ENCODE measurements at regions not wholly inside any gene's neighbourhood (a gene's known extent, or its start where the extent isn't known, plus 50 kb on each side); places are given as distances from the start of the nearest gene placed in this dataset.
"Not testable (repeated sequence)": the region's sequence is repeated elsewhere in the genome, so short reads cannot be mapped to it uniquely, and the experiment has no call there.

DNA sequence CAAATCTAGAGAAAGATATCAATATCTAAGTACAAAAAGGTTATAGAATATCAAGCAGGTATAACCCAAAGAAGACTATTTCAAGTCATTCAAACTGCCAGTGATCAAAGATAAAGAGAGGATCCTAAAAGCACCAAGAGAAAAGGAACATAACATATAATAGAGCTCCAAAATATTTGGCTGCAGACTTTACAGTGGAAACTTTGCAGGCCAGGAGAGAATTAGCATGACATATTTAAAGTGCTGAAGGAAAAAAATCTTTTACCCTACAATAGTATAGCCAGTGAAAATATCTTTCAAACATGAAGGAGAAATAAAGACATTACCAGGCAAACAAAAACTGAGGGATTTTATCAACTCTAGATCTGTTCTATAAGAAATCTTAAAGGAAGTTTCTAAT lies 254.3 kb upstream of the ARHGEF26 start:
- no peaks in the 10 kb centered on the region for H3K9me3 Mint-ChIP-seq

DNA sequence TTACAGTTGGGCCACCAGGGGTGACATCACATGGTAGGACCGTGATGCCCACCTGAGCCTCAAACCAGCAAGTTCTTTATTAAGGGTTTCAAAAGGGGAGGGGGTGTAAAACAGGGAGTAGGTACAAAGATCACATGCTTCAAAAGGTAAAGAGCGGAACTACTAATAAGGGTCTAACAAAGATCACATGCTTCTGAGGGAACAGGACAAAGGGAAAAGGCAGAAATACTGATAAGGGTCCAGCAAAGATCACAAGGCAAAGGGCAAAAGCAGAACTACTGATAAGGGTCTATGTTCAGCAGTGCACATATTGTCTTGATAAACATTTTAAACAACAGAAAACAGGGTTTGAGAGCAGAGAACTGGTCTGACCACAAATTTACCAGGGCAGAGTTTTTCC lies 246.8 kb upstream of the ARHGEF26 start:
- DNase-seq; H3K4me1 Mint-ChIP-seq (ENCODE audit: low read depth); POLR2A ChIA-PET; H3K36me3 Mint-ChIP-seq; H3K4me3 Mint-ChIP-seq; H3K27ac Mint-ChIP-seq; CTCF ChIA-PET; intact Hi-C loops (cut with micrococcal nuclease); H3K27me3 Mint-ChIP-seq: not testable (repeated sequence)
- peaks cover 12% of the 10 kb centered on the region for H3K9me3 Mint-ChIP-seq

More for the DNA sequence above, 254.3 kb upstream of the ARHGEF26 start:
- intact Hi-C loops (cut with micrococcal nuclease): no loop called here
- no peaks in the 10 kb centered on the region for H3K36me3 Mint-ChIP-seq
- ChIA-PET CTCF (no interaction called here), POLR2A (no interaction called here)
- H3K4me3 Mint-ChIP-seq: no peak overlapping the region
- DNase-seq: no peak
- peaks cover 12% of the 10 kb centered on the region for H3K27me3 Mint-ChIP-seq
- H3K4me1 Mint-ChIP-seq (ENCODE audit: low read depth): no peaks in the 10 kb centered on the region
- H3K27ac Mint-ChIP-seq: no peak overlapping the region

DNA sequence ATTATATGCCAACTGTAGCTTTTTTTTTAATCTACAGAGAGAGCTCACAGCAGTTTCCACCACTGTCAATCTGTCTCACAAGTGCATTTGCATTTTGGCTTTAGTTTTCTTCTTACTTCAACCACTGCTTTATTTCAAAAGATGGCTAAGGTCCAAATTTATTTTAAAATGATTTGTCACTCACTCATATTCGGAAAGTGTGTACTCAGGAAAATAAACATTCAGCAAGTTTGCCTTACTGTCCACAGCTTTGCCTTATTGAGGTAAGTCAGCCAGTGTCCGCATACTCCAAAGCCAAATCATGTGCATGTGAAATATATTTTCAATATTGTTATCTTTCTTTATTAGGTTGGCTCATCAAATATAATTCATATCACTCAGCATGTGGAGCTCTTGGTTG lies 240.7 kb upstream of the ARHGEF26 start:
- ChIA-PET POLR2A (no interaction called here), CTCF (no interaction called here)
- no peak for DNase-seq
- no peak overlapping the region for H3K27ac Mint-ChIP-seq
- peaks cover 1% of the 10 kb centered on the region for H3K27me3 Mint-ChIP-seq
- no peaks in the 10 kb centered on the region for H3K4me1 Mint-ChIP-seq (ENCODE audit: low read depth)
- H3K9me3 Mint-ChIP-seq: no peaks in the 10 kb centered on the region
- no peaks in the 10 kb centered on the region for H3K36me3 Mint-ChIP-seq
- intact Hi-C loops (cut with micrococcal nuclease): no loop called here
- H3K4me3 Mint-ChIP-seq: no peak overlapping the region

DNA sequence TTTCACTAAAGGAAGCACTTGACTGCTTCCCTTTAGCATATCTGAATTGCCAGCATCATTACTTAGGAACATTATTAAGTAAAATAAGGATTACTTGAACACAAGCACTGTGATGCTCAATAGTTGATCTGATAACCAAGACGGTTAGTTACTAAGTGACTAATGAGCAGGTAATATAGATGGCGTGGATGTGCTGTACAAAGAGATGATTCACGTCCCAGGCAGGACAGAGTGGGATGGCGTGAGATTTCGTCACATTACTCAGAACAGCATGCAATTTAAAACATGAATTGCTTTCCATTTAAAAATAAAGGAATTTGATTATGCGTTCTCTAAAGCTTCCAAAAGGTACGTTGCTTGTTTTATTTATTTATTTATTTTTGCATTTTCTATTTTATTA lies 240.0 kb upstream of the ARHGEF26 start:
- POLR2A ChIA-PET: no interaction called here
- intact Hi-C loops (cut with micrococcal nuclease): no loop called here
- no peak overlapping the region for H3K4me3 Mint-ChIP-seq
- H3K4me1 Mint-ChIP-seq (ENCODE audit: low read depth): no peaks in the 10 kb centered on the region
- H3K27ac Mint-ChIP-seq: no peak overlapping the region
- H3K36me3 Mint-ChIP-seq: no peaks in the 10 kb centered on the region
- no peak for DNase-seq
- CTCF ChIA-PET: no interaction called here
- peaks cover 2% of the 10 kb centered on the region for H3K27me3 Mint-ChIP-seq
- H3K9me3 Mint-ChIP-seq: no peaks in the 10 kb centered on the region

DNA sequence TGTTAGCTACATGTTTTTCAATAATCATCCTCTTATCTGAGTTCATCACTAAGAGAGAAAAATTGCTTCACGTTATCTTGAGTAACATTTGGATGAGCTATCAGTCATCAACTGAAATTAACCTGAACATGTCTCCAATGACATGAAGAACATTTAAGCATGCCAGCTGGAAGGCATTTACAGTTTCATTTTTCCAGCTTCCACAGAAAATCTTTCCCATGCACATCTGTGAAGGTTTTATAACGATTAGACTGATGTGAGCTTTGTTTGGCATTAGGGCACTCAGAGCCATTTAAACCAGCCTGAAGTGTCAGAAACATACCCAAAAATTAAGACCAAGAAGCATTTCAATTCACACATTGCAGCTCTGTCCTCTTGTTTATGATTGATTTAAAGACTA lies 235.8 kb upstream of the ARHGEF26 start:
- CTCF ChIA-PET: interaction anchor here (0.7 kb wide), 1 partner anchor 181 kb away, joined by 3 read pairs; no protein-coding TSS in a partner anchor
- Mint-ChIP-seq H3K36me3 (no peaks in the 10 kb centered on the region), H3K27me3 (peaks cover 2% of the 10 kb centered on the region), H3K27ac (no peak overlapping the region), H3K4me1 (ENCODE audit: low read depth) (no peaks in the 10 kb centered on the region), H3K9me3 (no peaks in the 10 kb centered on the region), H3K4me3 (no peak overlapping the region)
- DNase-seq: no peak
- intact Hi-C loops (cut with micrococcal nuclease): no loop called here
- POLR2A ChIA-PET: no interaction called here

DNA sequence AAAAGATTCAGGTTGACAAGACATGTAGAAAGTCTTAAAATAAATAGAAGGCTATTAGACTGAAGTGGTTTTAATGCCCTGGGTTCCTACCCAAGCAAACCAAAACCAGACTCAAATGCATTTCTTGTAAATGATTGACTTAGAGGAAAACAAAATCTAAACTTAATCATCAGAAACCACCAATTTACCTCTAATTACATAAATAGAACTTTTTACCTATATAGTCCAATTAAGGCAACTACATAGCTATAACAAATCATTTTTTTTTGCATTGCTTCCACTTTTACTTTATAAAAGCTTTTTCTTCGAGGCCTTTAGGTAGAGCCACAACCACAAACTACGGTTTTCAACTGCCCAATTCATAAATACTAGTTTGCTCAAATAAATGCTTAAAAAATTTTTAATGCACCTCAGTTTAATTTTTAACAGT lies 231.3 kb upstream of the ARHGEF26 start:
- no peak for DNase-seq
- peaks cover 2% of the 10 kb centered on the region for H3K27me3 Mint-ChIP-seq
- POLR2A ChIA-PET: no interaction called here
- no peak overlapping the region for H3K4me3 Mint-ChIP-seq
- H3K9me3 Mint-ChIP-seq: no peaks in the 10 kb centered on the region
- H3K36me3 Mint-ChIP-seq: no peaks in the 10 kb centered on the region
- intact Hi-C loops (cut with micrococcal nuclease): no loop called here
- H3K4me1 Mint-ChIP-seq (ENCODE audit: low read depth): no peaks in the 10 kb centered on the region
- CTCF ChIA-PET: no interaction called here
- H3K27ac Mint-ChIP-seq: no peak overlapping the region

DNA sequence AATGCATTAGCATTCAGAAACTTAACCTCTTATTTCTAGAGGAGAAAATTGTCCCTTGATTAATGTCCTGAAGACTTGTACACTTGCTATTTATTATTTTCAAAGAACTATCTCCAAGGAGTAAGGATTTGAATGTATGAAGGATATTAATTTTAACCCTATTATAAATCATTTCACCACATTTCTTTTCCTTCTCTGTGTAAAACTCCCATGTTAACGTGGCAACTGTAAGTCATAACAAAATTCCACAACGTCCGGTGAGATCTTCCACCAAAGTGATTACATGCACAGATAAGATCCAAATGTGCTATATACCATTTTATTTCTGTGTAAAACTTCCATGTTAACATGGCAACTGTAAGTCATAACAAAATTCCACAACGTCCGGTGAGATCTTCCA lies 229.1 kb upstream of the ARHGEF26 start:
- DNase-seq: no peak
- no peaks in the 10 kb centered on the region for H3K4me1 Mint-ChIP-seq (ENCODE audit: low read depth)
- H3K36me3 Mint-ChIP-seq: no peaks in the 10 kb centered on the region
- CTCF ChIA-PET: no interaction called here
- no peaks in the 10 kb centered on the region for H3K27me3 Mint-ChIP-seq
- H3K4me3 Mint-ChIP-seq: no peak overlapping the region
- H3K27ac Mint-ChIP-seq: no peak overlapping the region
- intact Hi-C loops (cut with micrococcal nuclease): no loop called here
- POLR2A ChIA-PET: no interaction called here
- no peaks in the 10 kb centered on the region for H3K9me3 Mint-ChIP-seq

DNA sequence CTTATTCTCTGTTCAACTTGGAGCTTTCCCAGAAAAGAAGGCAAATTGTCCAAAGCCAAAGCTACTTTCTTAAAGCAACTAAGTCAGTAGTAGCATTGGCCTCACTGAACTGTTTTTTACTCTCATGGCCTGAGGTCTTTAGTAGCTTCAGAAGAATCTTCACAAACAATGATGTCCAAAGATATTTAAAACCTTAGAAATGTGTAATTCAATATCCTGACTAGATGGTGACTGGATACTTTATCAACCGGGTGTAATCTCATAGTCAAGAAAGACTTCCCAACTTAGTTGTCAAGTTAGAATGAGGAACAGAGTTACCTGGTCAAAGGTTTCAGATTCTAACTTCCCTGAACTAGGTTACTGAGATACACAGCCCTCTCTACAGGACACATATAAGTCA lies 226.3 kb upstream of the ARHGEF26 start:
- CTCF ChIA-PET: no interaction called here
- DNase-seq: no peak
- intact Hi-C loops (cut with micrococcal nuclease): no loop called here
- Mint-ChIP-seq H3K27ac (no peak overlapping the region), H3K36me3 (no peaks in the 10 kb centered on the region), H3K27me3 (no peaks in the 10 kb centered on the region), H3K4me3 (no peak overlapping the region), H3K4me1 (ENCODE audit: low read depth) (no peaks in the 10 kb centered on the region), H3K9me3 (no peaks in the 10 kb centered on the region)
- POLR2A ChIA-PET: no interaction called here

DNA sequence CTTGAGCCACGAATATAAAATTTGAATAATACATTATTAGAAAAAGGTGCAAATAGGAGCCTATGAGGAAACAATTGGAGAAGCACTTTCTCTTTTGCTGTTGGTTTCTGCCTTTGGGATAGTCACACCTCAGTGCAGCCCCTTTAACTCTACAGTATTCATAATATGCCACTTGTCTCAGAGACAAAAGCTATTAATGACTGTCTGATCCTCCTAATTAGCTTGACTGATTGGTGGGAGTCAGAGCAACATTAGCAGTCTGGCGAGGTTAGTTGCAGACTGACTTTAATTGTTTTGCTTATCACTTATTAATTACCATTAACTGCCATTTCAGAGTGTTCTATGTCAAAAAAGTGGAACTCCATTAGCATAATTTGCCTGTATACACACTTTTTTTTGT lies 225.0 kb upstream of the ARHGEF26 start:
- POLR2A ChIA-PET: no interaction called here

DNA sequence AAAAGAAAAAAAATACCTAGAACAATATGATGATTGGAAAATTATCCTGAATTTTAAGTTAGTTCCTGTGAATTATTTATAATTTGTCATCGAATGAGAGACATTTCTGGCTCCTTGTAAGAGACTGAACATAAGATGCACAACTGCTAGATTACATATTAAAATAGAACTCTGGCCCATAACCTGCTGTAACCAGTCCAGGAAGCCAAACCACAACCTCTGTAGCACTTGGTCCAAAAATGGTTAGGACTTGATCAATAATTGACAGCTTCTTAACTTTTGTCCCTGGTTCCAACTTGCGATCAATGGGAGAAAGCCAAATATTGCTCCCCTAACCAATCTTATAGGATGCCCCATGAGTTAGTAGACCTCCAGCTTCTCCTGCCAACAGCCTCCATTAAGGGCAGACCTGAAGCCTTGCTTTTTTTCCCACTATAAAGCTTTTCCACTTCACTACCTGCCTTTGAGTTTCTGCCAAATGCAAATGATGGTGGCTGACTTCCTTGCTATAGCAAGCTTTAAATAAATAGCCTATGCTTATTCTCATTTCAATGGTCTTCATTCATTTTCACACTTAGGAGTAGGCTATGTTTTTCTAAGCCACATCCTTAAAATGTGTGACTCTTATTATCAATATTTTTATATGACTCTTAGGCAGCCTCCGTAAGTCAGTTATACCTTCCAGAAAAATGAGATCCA lies 224.0 kb upstream of the ARHGEF26 start:
- intact Hi-C loops (cut with micrococcal nuclease): no loop called here
- Mint-ChIP-seq H3K27ac (no peak overlapping the region), H3K9me3 (no peaks in the 10 kb centered on the region), H3K27me3 (no peaks in the 10 kb centered on the region), H3K36me3 (no peaks in the 10 kb centered on the region), H3K4me3 (no peak overlapping the region), H3K4me1 (ENCODE audit: low read depth) (no peaks in the 10 kb centered on the region)
- ChIA-PET CTCF (no interaction called here), POLR2A (no interaction called here)
- DNase-seq: no peak

More for the DNA sequence above, 225.0 kb upstream of the ARHGEF26 start:
- CTCF ChIA-PET: no interaction called here
- Mint-ChIP-seq H3K4me1 (ENCODE audit: low read depth) (no peaks in the 10 kb centered on the region), H3K27ac (no peak overlapping the region), H3K9me3 (no peaks in the 10 kb centered on the region), H3K36me3 (no peaks in the 10 kb centered on the region), H3K27me3 (no peaks in the 10 kb centered on the region), H3K4me3 (no peak overlapping the region)
- DNase-seq: no peak
- intact Hi-C loops (cut with micrococcal nuclease): no loop called here

DNA sequence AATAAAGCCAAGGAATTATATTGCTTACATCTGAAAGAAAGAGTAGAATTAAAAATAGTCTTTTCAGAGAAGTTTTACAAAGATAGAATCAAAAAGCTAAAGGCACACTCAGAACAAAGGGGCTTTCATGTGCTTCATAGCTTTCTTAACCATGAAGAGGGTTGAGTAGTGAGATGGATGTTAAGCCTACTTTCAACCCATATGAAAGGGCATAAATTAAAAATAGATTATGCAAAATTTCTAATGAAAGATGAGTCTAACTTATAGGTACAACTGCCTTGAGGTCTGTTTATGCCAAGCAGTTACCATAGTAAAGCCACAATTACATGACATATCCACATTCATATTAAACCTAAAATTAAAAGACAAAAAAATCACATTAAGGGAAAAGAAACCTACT lies 223.3 kb upstream of the ARHGEF26 start:
- Mint-ChIP-seq H3K27ac (no peak overlapping the region), H3K36me3 (no peaks in the 10 kb centered on the region), H3K27me3 (no peaks in the 10 kb centered on the region), H3K9me3 (no peaks in the 10 kb centered on the region), H3K4me3 (no peak overlapping the region), H3K4me1 (ENCODE audit: low read depth) (no peaks in the 10 kb centered on the region)
- ChIA-PET POLR2A (no interaction called here), CTCF (no interaction called here)
- intact Hi-C loops (cut with micrococcal nuclease): no loop called here
- DNase-seq: no peak

DNA sequence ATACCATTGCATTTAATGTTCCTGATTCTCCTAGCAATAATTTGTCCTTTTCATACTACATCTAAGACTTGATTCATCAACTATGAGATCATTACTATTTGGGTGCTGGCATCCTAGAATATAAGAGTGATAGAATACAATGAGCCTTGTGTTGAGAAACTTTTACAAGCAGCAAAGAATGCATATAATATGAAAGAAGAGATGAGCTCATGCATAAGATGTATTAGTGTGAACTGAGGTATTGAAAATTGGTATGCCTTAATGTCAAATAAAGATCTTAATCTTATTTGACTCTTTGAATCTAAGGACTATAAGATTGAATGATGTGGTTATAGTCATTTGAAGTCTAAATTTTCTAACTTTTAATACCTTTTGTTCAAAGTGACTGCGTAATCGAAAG lies 220.0 kb upstream of the ARHGEF26 start:
- Mint-ChIP-seq H3K36me3 (no peaks in the 10 kb centered on the region), H3K4me3 (no peak overlapping the region), H3K27me3 (no peaks in the 10 kb centered on the region), H3K4me1 (ENCODE audit: low read depth) (no peaks in the 10 kb centered on the region), H3K9me3 (no peaks in the 10 kb centered on the region), H3K27ac (no peak overlapping the region)
- DNase-seq: no peak
- CTCF ChIA-PET: no interaction called here
- intact Hi-C loops (cut with micrococcal nuclease): no loop called here
- POLR2A ChIA-PET: no interaction called here

DNA sequence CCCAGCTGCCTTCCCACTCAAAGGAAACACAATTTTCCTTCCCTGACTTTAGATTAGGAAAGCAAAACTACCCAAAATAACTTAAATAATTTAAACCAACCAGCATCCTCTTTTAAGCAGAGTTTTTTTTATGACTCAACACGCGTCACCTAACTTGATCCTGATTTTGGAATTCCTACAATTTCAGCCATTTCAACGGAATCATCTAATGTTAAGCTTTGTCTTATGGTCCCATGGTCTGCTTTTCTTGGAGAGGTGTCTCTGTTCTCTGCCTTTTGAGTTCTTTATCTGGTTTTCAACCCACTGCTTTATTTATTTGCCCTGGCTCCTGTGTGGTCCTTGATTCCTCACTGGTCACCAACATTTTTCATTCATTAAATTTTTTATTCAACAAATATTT lies 219.2 kb upstream of the ARHGEF26 start:
- Mint-ChIP-seq H3K36me3 (no peaks in the 10 kb centered on the region), H3K4me3 (no peak overlapping the region), H3K27me3 (no peaks in the 10 kb centered on the region), H3K9me3 (no peaks in the 10 kb centered on the region), H3K27ac (no peak overlapping the region), H3K4me1 (ENCODE audit: low read depth) (no peaks in the 10 kb centered on the region)
- no peak for DNase-seq
- ChIA-PET POLR2A (no interaction called here), CTCF (no interaction called here)
- intact Hi-C loops (cut with micrococcal nuclease): no loop called here

DNA sequence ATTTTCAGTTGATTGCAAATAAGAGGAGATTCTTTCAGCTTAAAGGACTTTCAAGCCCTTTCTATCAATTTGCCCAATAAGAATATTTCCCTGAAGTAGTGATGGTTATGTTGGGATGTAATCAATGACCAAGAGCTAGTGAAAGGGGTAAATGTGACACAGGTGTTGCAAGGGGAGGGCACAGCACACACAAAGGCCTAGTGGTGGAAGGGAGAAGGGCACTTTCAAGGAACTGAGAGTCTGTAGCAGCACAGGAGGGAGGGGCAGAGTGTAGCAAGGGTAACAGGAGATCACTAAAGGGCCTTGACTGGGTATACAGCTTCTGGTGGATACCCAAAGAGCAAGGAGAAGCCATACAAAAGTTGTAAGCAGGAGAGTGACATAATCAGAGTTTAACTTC lies 217.8 kb upstream of the ARHGEF26 start:
- Mint-ChIP-seq H3K9me3 (no peaks in the 10 kb centered on the region), H3K4me1 (ENCODE audit: low read depth) (no peaks in the 10 kb centered on the region), H3K27me3 (peaks cover 2% of the 10 kb centered on the region), H3K36me3 (no peaks in the 10 kb centered on the region), H3K27ac (no peak overlapping the region), H3K4me3 (no peak overlapping the region)
- intact Hi-C loops (cut with micrococcal nuclease): no loop called here
- DNase-seq: no peak
- ChIA-PET POLR2A (no interaction called here), CTCF (no interaction called here)

Measured in activated CD4-positive, alpha-beta memory T cell treated with anti-CD3 and anti-CD28 coated beads for 36 hours (primary cell).